NT2/D1 (cell line): ENCODE measurements at regions not wholly inside any gene's neighbourhood (a gene's known extent, or its start where the extent isn't known, plus 50 kb on each side); places are given as distances from the start of the nearest gene placed in this dataset.

Source experiments
- DNase-seq: peaks from one replicate; pipeline ENCODE4 v3.0.0-alpha.2; 2011; ENCODE audit warnings: low read depth, low spot score
- H3K27me3 ChIP-seq: 2 replicates; pipeline ENCODE4 v1.6.0; 2011; ENCODE audit warnings: mild to moderate bottlenecking; ENCODE audit not compliant: insufficient read length, insufficient read depth
- H3K36me3 ChIP-seq: 2 replicates; pipeline ENCODE4 v1.6.1; 2011; ENCODE audit warnings: mild to moderate bottlenecking, low read length, mixed read lengths; ENCODE audit not compliant: insufficient read depth, insufficient read length
- H3K4me1 ChIP-seq: 2 replicates; pipeline ENCODE4 v1.5.1; 2011; ENCODE audit not compliant: insufficient read depth, insufficient read length
- H3K4me3 ChIP-seq: 2 replicates; pipeline ENCODE4 v1.5.1; 2011; ENCODE audit warnings: low read depth; ENCODE audit not compliant: insufficient read length
- H3K9ac ChIP-seq: 2 replicates; pipeline ENCODE4 v1.6.0; 2011; ENCODE audit warnings: low read depth; ENCODE audit not compliant: insufficient read length
- H3K9me3 ChIP-seq: 2 replicates; pipeline ENCODE4 v1.5.1; 2011; ENCODE audit warnings: mild to moderate bottlenecking, low read length; ENCODE audit not compliant: insufficient read depth
- SUZ12 ChIP-seq: IDR thresholded peaks from 2 replicates; pipeline ENCODE4 v1.6.1; 2011; ENCODE audit not compliant: insufficient read length, insufficient read depth; ENCODE audit errors: extremely low read depth
- YY1 ChIP-seq: IDR thresholded peaks from 2 replicates; pipeline ENCODE4 v1.6.1; 2011; ENCODE audit not compliant: insufficient read length, insufficient read depth
- ZNF274 ChIP-seq: IDR thresholded peaks from 2 replicates; pipeline ENCODE4 v1.6.1; 2011; ENCODE audit warnings: mild to moderate bottlenecking, low read depth, low read length

DNA sequence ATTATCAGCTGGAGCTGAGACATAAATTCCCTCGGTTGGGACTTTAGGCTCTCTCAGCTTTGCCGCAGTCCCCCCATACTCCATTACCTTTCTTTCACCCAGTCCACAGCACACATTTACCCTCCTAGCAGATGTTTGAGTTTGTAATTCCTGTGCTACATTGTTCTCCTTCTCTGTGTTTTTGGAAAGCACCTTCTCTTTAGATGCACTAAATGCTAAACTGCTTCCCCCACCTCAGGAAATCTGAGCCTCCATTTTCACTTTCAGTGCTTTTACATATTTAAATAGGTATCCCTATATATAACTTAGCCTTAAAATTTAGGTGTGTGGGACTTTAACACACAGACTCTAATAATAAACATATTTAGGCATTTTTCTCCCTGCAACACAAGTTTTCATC is 356.9 kb downstream of the NFIB start:
- H3K4me1 ChIP-seq: peaks cover 2% of the 10 kb centered on the region
- H3K36me3 ChIP-seq: no peaks in the 10 kb centered on the region
- no peaks in the 10 kb centered on the region for H3K27me3 ChIP-seq
- no peak for DNase-seq
- no peak for TF ChIP-seq YY1
- TF ChIP-seq ZNF274: no peak
- TF ChIP-seq SUZ12: no peak
- no peak overlapping the region for H3K4me3 ChIP-seq
- H3K9me3 ChIP-seq: no peaks in the 10 kb centered on the region
- no peak overlapping the region for H3K9ac ChIP-seq

DNA sequence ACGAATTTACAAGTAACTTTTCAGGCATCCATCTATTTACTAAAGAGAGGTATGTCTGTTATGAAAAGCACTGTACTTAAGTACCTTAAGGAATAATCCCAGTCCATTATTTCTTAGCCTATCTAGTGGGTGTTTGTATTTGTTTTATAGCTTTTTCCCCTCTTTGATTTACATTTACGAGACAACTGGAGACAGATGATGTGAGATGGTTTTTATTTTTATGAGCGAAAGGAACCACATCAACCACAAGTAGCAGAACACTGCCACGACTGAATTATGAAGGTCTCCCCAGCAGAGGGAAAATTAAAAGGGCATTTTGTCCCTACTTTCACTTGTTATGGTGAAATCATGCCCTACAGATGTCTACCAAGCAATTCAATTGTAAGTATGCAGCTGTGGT is 357.8 kb downstream of the NFIB start:
- Histone ChIP-seq H3K4me1 (peaks cover 2% of the 10 kb centered on the region), H3K4me3 (no peak overlapping the region), H3K9ac (no peak overlapping the region), H3K36me3 (no peaks in the 10 kb centered on the region), H3K27me3 (no peaks in the 10 kb centered on the region), H3K9me3 (no peaks in the 10 kb centered on the region; the same call in 1 of the 2 replicates)
- TF ChIP-seq YY1: no peak
- TF ChIP-seq SUZ12: no peak
- TF ChIP-seq ZNF274: no peak
- DNase-seq: no peak

DNA sequence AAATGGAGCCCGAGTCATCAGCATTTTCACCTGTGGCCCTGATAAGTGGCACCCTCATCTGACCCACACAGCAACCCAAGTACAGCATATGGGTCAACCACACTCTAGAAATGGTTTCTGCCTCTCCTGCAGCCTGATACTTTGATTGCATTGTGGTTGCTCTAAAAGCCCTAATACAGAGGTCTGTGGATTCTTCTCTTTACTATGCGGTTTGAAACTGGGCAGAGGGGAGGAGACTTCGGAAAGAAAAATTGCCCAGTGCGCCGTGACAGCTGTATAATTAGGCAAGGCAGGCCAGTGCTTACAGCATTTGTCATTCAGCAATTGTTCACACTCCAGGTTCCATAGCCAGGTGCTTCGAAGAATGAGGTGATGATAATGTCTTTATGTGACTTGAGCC is 361.0 kb downstream of the NFIB start:
- Histone ChIP-seq H3K4me3 (no peak overlapping the region), H3K27me3 (no peaks in the 10 kb centered on the region), H3K9me3 (peaks cover 4% of the 10 kb centered on the region), H3K36me3 (no peaks in the 10 kb centered on the region), H3K9ac (no peak overlapping the region), H3K4me1 (peaks cover 2% of the 10 kb centered on the region)
- DNase-seq: no peak
- no peak for TF ChIP-seq YY1

DNA sequence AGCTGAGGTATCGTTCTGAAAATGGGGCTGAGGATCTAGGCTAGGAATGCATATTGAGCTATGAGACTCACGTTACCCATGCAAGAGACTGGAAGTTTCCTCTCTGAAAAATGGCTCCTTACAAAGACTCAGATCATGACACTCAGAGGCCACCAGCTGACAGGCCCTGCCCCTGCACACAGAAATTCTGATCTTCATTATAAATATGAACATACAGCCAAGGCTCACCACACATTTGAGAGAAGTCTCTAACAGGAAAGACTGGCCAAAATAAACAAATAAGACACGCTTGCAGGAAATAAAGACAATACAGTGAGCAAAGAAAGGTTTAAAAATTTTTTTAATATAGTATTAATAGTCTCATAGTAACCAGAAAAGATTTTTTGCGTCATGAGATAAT is 365.9 kb downstream of the NFIB start:
- Histone ChIP-seq H3K4me1 (no peaks in the 10 kb centered on the region), H3K27me3 (no peaks in the 10 kb centered on the region), H3K9me3 (peaks cover 4% of the 10 kb centered on the region), H3K9ac (no peak overlapping the region), H3K36me3 (no peaks in the 10 kb centered on the region), H3K4me3 (no peak overlapping the region)
- no peak for DNase-seq
- TF ChIP-seq ZNF274 (no peak), SUZ12 (no peak), YY1 (no peak)

DNA sequence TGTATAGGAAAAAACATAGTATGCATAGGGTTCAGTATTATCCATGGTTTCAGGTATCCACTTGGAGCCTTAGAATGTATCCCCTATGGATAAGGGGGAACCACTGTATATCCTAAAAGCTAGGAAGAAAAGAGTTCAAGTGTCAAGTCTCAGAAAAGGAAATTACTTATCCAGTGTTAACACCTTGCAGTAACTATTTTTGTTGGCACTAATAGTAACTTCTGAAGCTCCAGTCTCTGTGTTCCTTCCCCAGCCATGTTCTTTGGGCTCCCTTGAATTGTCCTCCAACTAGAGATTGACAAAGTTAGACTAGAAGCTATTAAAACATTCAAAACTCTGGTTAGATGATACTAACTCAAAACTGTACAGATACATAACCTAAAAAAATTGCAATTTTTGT is 370.8 kb downstream of the NFIB start:
- H3K4me1 ChIP-seq: no peaks in the 10 kb centered on the region
- H3K27me3 ChIP-seq: no peaks in the 10 kb centered on the region
- H3K9me3 ChIP-seq: no peaks in the 10 kb centered on the region
- no peaks in the 10 kb centered on the region for H3K36me3 ChIP-seq
- DNase-seq: no peak
- TF ChIP-seq ZNF274: no peak
- H3K9ac ChIP-seq: no peak overlapping the region
- no peak overlapping the region for H3K4me3 ChIP-seq

DNA sequence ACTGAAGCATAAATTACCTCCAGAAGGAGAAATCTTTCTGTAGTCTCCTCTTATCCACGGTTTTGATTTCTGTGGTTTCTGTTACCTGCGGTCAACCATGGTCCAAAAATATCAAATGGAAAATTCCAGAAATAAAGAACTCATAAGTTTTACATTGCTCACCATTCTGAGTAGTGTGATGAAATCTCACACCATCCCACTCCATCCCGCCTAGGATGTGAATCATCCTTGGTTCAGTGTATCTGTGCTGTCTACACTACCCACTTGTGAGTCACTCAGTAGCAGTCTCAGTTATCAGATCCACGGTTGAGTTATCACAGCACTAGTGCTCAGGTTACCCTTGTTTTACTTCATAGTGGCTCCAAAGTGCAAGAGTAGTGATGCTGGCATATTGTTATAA is 371.2 kb downstream of the NFIB start:
- DNase-seq: no peak
- no peaks in the 10 kb centered on the region for H3K9me3 ChIP-seq
- TF ChIP-seq SUZ12 (no peak), ZNF274 (no peak), YY1 (no peak)
- no peak overlapping the region for H3K4me3 ChIP-seq
- no peak overlapping the region for H3K9ac ChIP-seq
- H3K4me1 ChIP-seq: no peaks in the 10 kb centered on the region
- H3K36me3 ChIP-seq: no peaks in the 10 kb centered on the region
- no peaks in the 10 kb centered on the region for H3K27me3 ChIP-seq

DNA sequence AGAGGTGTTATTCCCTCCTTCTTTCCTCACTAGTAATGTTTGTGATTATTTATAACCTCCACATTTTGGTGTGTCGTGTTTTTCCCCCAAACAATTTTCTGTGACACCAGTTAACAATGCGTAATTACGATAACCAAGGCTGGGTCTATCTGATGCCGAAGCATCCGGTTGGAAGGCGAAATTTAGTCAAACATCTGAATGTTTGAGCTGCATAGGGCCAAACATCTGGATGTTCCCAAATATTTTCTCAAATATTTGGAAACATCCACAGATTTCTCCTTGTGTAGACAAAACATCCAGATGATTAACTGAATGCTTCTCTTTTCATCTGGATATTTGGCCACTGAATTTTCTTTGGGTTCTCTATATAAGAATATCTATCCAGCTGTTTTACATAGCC is 371.7 kb downstream of the NFIB start:
- Histone ChIP-seq H3K9ac (no peak overlapping the region), H3K36me3 (no peaks in the 10 kb centered on the region), H3K27me3 (no peaks in the 10 kb centered on the region), H3K4me3 (no peak overlapping the region), H3K9me3 (no peaks in the 10 kb centered on the region), H3K4me1 (no peaks in the 10 kb centered on the region)
- DNase-seq: no peak
- no peak for TF ChIP-seq ZNF274
- TF ChIP-seq YY1: no peak
- TF ChIP-seq SUZ12: no peak

DNA sequence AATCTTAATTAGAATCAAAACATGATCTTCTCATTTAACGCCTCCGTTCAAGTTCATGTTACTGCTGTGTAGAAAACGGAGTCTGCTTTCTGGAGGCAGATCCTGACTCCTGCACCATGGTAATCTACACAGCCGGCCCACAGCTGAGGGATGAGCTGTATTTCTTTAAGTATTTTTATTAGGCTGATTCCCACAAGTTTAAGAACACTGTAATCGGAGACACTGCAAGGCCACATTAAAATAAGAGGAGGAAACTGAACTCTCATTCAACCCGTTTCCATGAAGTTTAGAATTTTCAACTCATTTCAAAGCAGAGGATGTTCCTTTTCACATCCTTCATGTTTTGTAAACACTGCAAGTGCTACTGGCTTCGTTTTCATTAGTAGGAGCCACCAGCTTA is 372.2 kb downstream of the NFIB start:
- TF ChIP-seq SUZ12: no peak
- no peaks in the 10 kb centered on the region for H3K9me3 ChIP-seq
- H3K4me3 ChIP-seq: no peak overlapping the region
- H3K36me3 ChIP-seq: no peaks in the 10 kb centered on the region
- DNase-seq: no peak
- H3K27me3 ChIP-seq: no peaks in the 10 kb centered on the region
- H3K9ac ChIP-seq: no peak overlapping the region
- no peaks in the 10 kb centered on the region for H3K4me1 ChIP-seq
